GM13977 (cell line): ENCODE measurements at regions not wholly inside any gene's neighbourhood (a gene's known extent, or its start where the extent isn't known, plus 50 kb on each side); places are given as distances from the start of the nearest gene placed in this dataset.
"Not testable (repeated sequence)": the region's sequence is repeated elsewhere in the genome, so short reads cannot be mapped to it uniquely, and the experiment has no call there.

Source experiments
- DNase-seq: peaks from one replicate; pipeline ENCODE4 v3.0.0; 2012; ENCODE audit warnings: low spot score
- CTCF ChIP-seq: IDR thresholded peaks from 2 replicates; pipeline ENCODE4 v1.5.1; 2012; ENCODE audit warnings: mild to moderate bottlenecking, control low read depth; ENCODE audit not compliant: insufficient read depth; ENCODE audit errors: extremely low read depth, missing control alignments
- in situ Hi-C: fragments of 300-500 bp; cut with MboI; formaldehyde crosslinking; loops from one replicate; pipeline ENCODE4 v1.12.0; 2022; ENCODE audit warnings: low sequenced_read_pairs, low pct_unique_long_range_greater_than_20kb, mixed read lengths, inconsistent platforms; ENCODE audit not compliant: unreplicated experiment

GRCh38 chr3:187497052-187497451 lies 128.9 kb downstream of the RTP4 start:
- in situ Hi-C loops, result no loop called here
- no peak for TF ChIP-seq CTCF
- no peak for DNase-seq

- DNase-seq, in situ Hi-C loops: not testable (repeated sequence)
Measured at GRCh38 chr3:187494056-187494455, 125.9 kb downstream of the RTP4 start.

- DNase-seq, result no peak
- in situ Hi-C loops, result no loop called here
- no peak for TF ChIP-seq CTCF
Measured at GRCh38 chr3:187491371-187491770, 123.2 kb downstream of the RTP4 start.

GRCh38 chr3:187490366-187490765 lies 122.2 kb downstream of the RTP4 start:
- DNase-seq, result no peak
- in situ Hi-C loops, result no loop called here
- TF ChIP-seq CTCF, result no peak

- TF ChIP-seq CTCF, result no peak
- no peak for DNase-seq
- in situ Hi-C loops, result no loop called here
Measured at GRCh38 chr3:187484547-187485295, 116.5 kb downstream of the RTP4 start.

- in situ Hi-C loops, result no loop called here
- TF ChIP-seq CTCF, result no peak
Measured at GRCh38 chr3:187481426-187481825, 113.2 kb downstream of the RTP4 start.

GRCh38 chr3:187475613-187476012 lies 107.4 kb downstream of the RTP4 start:
- DNase-seq, in situ Hi-C loops: not testable (repeated sequence)

More at GRCh38 chr3:187481426-187481825, 113.2 kb downstream of the RTP4 start:
- DNase-seq, result no peak
